ENCODE measurements at regions not wholly inside any gene's neighbourhood (a gene's known extent, or its start where the extent isn't known, plus 50 kb on each side); places are given as distances from the start of the nearest gene placed in this dataset.

DNA sequence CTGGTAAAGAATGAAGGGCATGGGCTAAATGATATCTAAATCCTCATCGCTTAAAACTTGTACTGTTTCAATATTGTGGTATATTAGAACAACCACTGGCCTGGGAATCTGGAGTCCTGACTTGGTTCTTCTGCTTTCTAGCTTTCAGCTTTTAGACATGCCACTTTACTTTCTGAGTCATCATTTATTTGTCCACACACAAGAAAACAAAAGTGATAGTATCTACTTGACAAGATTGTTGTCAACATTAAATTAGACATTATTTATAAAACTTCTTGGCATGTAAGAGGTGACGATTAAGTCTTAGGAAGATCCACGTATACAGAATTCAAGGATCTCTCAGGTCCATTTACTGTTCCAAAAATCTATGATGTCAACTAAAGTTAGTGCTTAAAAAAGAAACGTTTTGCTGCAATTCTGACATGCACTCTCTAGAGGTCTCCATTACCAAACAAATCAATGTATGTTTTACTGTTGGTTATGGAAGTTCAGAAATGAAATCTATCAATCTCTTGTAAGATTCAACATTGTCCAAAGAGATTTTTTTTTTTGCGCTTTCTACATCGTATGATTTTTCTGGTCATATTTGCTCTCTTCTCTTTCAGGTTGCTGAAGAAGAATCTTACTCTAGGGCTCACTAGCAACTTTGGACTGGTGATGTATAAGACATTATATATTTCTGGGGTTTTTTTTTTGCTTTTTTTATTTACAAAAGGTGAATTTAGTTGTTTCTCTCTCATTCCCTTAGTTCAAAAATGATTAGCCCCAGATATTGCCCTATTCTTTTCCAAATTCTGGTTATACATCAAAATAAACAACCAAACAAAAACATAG is 53.6 kb upstream of the DYNC1I1 start:
- DNase-seq (ENCODE audit: extremely low read depth, low read depth, low spot score): no peak

DNA sequence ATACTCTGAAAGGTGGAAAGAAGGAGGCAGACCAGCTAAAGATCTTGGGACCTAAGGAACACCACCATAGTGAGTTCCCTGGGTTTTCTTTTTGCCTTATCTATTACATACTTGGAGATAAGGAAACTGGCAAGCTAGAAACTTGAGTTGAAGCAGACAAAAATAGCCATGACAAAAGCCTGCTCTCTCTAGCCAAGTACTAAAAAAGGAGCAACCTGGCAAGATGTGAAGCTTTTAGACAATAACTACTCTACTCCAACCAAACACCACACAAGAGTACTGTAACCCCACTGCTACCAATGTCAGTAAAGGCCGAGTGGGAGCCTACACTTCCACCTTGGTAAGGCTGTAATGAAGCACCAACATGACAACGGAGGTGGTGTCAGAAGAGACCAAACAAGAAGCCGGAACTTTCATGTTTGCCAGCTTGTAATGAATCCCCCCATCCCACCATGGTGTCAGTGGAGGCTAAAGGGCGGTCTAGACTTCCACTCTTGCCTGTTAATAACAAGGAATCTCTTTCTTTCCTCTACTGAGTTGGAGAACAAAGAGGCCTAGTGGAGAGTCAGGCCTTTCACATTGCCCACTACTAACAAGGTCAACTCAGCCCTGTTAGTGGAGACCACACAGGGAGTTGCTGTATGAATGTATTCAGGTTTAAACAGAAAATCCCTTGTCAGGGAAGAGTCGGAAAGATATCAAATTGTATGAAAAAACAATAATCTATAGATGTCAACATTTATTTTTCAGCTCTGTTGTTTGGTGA is 55.8 kb upstream of the DYNC1I1 start:
- DNase-seq (ENCODE audit: extremely low read depth, low read depth, low spot score): no peak

- no peak for DNase-seq (ENCODE audit: extremely low read depth, low read depth, low spot score)
These were observed 57.1 kb upstream of the DYNC1I1 start for GRCh38 chr7:95715274-95715673.

GRCh38 chr7:95710711-95711110 is 61.6 kb upstream of the DYNC1I1 start:
- no peak for DNase-seq (ENCODE audit: extremely low read depth, low read depth, low spot score)

- no peak for DNase-seq (ENCODE audit: extremely low read depth, low read depth, low spot score)
These were observed 71.4 kb upstream of the DYNC1I1 start for GRCh38 chr7:95700917-95701316.

- DNase-seq (ENCODE audit: extremely low read depth, low read depth, low spot score): no peak
These were observed 78.0 kb upstream of the DYNC1I1 start for GRCh38 chr7:95694334-95694733.

- DNase-seq (ENCODE audit: extremely low read depth, low read depth, low spot score): no peak
These were observed 78.6 kb upstream of the DYNC1I1 start for GRCh38 chr7:95693551-95694333.

- no peak for DNase-seq (ENCODE audit: extremely low read depth, low read depth, low spot score)
These were observed 80.9 kb upstream of the DYNC1I1 start for GRCh38 chr7:95691464-95691863.

- DNase-seq (ENCODE audit: extremely low read depth, low read depth, low spot score): peak; percentile 14
These were observed 81.9 kb upstream of the DYNC1I1 start for GRCh38 chr7:95690367-95690947.

DNA sequence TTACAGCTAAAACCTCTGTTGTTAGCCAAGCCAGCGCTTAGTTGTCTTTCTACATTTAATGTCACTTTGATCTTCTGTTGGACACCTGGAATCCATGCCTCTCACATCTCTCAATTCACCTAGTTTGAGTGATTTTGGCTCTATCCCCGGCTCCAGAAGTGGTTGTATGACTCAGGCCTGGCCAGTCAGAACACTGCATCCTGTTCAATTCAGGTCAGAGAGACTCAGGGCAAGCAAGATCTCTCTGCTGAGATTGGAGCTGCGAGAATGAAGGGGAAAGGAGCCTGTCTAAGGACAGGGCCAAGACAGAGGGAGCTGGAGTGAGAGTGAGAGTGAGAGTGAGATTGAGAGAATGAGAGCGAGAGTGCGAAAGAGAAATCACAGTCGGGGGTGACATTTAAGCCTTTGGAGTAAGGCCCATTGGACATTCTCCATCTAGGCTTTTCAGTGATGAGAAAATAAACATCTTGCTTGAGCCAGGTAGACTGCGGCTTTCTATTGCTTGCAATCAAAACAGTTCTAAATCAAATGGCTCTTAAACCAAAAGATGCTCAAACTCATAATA is 83.3 kb upstream of the DYNC1I1 start:
- no peak for DNase-seq (ENCODE audit: extremely low read depth, low read depth, low spot score)

DNA sequence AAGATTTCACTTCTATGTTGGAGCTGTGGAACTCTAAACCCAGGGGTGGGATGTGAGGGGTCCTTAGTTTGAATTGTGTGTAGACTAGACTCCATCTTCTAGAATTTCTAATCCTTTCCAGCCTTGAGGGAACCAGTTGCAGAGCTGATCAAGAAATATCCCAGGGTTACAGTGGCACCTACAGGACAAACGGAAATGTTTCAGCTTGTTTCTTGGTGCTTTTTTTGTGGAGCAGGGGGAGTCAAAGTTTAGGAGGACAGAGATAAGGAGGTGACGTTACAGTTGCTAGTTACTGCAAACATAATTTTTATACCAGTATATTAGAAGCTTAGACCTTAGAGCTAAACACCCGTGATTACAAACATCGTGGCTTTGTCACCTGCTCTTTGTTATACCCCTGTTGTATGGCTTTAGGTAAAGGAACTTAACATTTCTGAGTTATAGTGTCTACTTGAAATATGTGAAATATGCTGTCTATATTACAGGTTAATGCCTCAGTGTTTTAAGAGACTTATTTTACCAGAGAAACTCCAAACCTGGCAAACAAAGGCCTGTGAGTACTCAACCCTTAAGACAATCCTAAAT is 84.5 kb upstream of the DYNC1I1 start:
- no peak for DNase-seq (ENCODE audit: extremely low read depth, low read depth, low spot score)

DNA sequence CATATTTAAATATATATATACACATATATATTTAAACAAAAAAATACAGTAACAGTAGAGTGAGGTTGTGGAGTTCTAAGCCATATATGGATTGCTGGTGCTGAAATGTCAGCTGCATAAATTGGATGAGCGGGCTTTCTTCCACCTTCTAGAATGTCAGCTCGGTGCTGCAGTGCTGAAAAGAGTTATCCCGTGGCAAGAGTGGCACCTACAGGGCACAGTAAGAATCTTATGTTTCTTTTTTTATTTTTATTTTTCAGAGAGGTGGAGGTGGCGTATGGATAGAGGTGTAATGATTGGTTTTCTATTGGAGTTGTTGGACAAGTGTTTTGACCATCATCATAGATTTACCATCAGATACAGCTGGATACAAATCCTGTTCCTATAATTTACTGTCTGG is 86.2 kb upstream of the DYNC1I1 start:
- peak; percentile 39 for DNase-seq (ENCODE audit: extremely low read depth, low read depth, low spot score)

- no peak for DNase-seq (ENCODE audit: extremely low read depth, low read depth, low spot score)
These were observed 87.8 kb upstream of the DYNC1I1 start for GRCh38 chr7:95684505-95684904.

- peak; percentile 23 for DNase-seq (ENCODE audit: extremely low read depth, low read depth, low spot score)
These were observed 87.7 kb upstream of the PDK4 start for GRCh38 chr7:95684037-95684436.

GRCh38 chr7:95682913-95683312 is 86.6 kb upstream of the PDK4 start:
- DNase-seq (ENCODE audit: extremely low read depth, low read depth, low spot score): no peak

GRCh38 chr7:95676691-95677090 is 80.4 kb upstream of the PDK4 start:
- no peak for DNase-seq (ENCODE audit: extremely low read depth, low read depth, low spot score)

GRCh38 chr7:95675632-95676031 is 79.3 kb upstream of the PDK4 start:
- DNase-seq (ENCODE audit: extremely low read depth, low read depth, low spot score): no peak

GRCh38 chr7:95675016-95675415 is 78.7 kb upstream of the PDK4 start:
- no peak for DNase-seq (ENCODE audit: extremely low read depth, low read depth, low spot score)

DNA sequence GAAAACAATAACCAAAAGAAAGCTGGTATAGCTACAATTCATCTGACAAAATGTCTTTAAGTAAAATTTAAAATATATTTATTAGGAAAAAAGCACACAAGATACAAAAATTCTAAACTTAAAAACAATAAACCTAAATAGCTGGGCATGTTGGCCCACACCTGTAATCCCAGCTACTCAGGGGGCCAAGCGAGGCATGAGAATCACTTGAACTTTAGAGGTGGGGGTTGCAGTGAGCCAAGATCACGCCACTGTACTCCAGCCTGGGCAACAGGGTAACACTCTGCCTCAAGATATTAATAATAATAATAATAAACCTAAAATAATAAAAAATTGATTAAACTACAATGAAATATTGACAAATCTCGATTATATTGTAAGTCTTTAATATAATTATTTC is 77.8 kb upstream of the PDK4 start:
- no peak for DNase-seq (ENCODE audit: extremely low read depth, low read depth, low spot score)

DNA sequence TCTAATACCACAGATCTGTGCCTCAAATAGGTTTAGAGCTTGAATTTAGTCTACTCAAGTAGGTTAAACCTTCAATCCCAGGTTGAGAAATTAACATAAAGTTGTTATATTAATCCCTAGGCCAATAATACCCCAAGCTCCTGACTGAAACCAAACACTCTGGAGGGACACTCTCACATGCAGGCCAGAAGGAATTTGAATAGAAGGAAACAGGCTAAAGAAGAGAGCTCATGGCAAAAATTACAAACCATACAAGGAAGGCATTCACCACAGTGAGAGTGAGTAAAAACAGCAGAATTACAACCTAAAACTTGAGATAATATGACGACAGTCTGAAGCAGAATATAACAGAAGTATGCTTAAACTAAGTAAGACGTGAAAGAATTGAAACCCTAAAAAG is 76.1 kb upstream of the PDK4 start:
- no peak for DNase-seq (ENCODE audit: extremely low read depth, low read depth, low spot score)
